ENCODE measurements at regions not wholly inside any gene's neighbourhood (a gene's known extent, or its start where the extent isn't known, plus 50 kb on each side); places are given as distances from the start of the nearest gene placed in this dataset.
"Not testable (repeated sequence)": the region's sequence is repeated elsewhere in the genome, so short reads cannot be mapped to it uniquely, and the experiment has no call there.

- DNase-seq, result no peak
Observed at GRCh38 chr5:6273090-6273735, 105.1 kb downstream of the MED10 start.

- no peak for DNase-seq
Observed at GRCh38 chr5:6269925-6270324, 108.4 kb downstream of the MED10 start.

- no peak for DNase-seq
Observed at GRCh38 chr5:6266671-6267197, 111.6 kb downstream of the MED10 start.

- no peak for DNase-seq
Observed at GRCh38 chr5:6264394-6264793, 114.0 kb downstream of the MED10 start.

DNA sequence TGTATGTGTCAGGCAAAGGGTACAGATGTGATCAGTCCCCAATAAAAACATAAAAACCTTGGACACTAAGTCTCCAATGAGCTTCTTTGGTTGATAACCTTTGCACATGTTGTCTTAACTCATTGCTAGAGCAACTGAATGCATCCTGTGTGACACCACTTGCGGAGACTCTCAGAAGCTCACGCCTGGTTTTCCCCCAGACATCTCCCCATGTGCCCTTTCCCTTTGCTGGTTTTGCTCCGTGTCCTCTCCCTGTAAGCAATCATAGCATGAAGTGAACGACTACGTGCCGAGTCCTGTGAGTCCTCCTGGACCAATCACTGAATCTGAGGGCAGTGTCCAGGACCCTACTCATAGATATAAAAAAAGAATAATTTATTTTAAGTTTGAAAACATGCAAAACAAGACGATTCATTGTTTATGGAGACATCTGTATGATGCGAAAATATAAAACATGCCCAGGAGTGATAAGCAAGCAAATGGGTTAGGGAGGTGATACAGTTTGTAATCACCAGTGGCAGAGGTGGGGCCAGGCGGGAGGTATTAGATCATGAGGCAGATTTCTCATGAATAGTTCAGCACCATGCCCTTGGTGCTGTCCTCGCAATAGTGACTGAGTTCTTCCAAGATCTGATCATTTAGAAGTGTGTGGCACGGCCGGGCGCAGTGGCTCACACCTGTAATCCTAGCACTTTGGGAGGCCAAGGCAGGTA lies 115.5 kb downstream of the MED10 start:
- no peak for DNase-seq

DNA sequence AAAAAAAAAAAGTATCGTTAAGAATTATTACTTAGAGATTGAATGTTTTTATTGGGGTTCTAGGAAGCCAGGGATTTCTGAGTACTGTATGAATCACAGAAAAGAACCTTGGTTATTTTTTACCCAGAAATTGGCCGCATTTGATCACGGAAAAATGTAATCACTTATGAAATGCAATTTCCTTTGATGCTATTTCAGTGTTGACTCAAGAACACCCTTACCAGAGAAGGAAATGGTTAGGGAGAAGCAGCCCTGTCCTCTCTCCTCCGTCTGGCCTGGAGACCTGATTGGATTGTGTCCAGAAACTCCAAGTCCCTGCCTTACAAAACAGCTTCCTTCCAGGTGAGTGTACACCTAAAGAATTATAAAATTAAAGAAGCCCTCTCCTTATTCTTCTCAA lies 116.7 kb downstream of the MED10 start:
- no peak for DNase-seq

- no peak for DNase-seq
Observed at GRCh38 chr5:6261256-6261655, 117.1 kb downstream of the MED10 start.

GRCh38 chr5:6260846-6261245 lies 117.5 kb downstream of the MED10 start:
- DNase-seq, result no peak

- no peak for DNase-seq
Observed at GRCh38 chr5:6256901-6257300, 121.4 kb downstream of the MED10 start.

DNA sequence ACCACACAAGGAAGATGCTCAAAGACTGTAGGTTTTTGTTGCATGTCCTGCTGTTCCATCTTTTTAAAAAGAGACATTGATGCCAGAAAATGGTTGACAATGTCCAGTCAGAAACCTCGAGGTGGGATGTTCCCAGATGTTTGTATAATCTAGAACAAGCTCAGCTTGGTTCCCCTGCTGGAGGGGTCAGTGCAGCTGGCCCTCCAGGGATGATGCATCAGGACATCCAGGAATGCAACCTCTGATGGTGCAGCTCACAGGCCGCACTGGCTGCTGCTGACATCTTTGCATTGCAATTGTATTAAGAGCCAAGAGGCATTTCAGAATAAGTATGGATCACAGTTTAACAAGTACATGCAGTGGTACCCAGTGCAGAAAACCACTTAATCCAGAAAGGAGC lies 122.4 kb downstream of the MED10 start:
- DNase-seq, result no peak

DNA sequence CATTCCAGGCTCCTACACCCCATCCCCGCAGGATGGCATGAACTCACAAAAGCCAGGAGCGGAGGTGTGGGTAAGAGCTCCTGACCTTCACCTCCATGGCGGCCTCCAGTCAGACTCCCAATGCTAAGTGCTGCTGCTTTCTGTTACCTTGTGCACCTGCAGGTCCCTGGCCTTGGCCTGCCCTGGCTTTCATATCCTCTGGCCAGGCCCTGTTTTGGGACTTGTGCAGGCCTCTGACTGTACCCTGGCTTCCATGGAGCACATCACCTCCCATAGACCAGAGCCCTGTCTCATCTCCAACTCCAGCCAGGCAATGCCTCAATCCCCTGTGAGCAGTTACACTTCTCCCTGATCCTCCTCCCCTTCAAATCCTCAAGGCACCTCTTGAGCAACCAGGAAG lies 124.5 kb downstream of the MED10 start:
- no peak for DNase-seq

GRCh38 chr5:6253281-6253680 lies 125.1 kb downstream of the MED10 start:
- DNase-seq, result no peak

GRCh38 chr5:6252581-6252980 lies 125.8 kb downstream of the MED10 start:
- no peak for DNase-seq

DNA sequence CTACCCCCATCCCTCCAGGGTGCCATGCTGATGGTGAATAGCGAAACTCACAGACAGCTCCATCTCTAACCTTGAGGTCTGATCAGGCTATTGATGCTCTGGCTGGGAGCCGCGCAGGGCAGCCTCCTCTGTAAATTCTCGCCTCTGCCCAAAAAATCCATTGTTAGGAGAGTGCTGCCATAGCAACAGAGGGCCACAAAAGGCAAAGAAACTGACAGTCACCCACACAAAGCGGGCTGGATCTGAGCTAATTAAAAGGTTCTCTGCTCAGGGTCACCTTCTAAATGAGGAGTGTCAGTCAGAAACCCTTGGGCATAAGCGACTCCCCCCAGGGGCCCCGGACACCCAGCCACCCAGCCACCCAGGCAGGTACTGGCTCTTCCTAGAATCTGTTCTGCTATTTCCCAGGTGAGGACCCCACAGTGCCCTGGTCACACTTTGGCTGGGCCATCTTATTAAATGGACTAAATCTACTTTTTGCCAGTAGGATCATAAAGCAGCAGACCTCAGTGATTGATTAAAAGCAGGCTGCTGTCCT lies 126.7 kb downstream of the MED10 start:
- no peak for DNase-seq

GRCh38 chr5:6250121-6250520 lies 128.2 kb downstream of the MED10 start:
- no peak for DNase-seq

DNA sequence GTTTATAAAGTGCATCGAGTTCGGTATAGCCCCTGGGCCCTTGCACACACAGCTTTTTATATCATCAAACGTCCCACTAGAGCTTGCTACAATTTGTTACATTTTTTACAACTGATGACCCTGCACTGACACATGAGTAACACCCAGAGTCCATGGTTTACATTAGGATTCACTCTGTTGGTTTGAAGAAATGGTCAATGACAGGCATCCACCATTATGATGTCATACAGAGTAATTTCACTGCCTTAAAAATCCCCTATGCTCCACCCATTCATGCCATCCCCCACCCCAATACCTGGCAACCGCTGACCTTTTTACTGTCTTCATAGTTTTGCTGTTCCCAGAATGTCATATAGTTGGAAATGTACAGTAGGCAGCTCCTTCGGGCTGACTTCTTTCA lies 130.2 kb downstream of the MED10 start:
- DNase-seq, result no peak

- DNase-seq, result no peak
Observed at GRCh38 chr5:6246820-6247437, 131.4 kb downstream of the MED10 start.

- no peak for DNase-seq
Observed at GRCh38 chr5:6244339-6244714, 134.0 kb downstream of the MED10 start.

- no peak for DNase-seq
Observed at GRCh38 chr5:6243706-6244338, 134.5 kb downstream of the MED10 start.

GRCh38 chr5:6241056-6241455 lies 137.3 kb downstream of the MED10 start:
- not testable (repeated sequence) for DNase-seq

GRCh38 chr5:6236858-6237481 lies 141.4 kb downstream of the MED10 start:
- no peak for DNase-seq

DNA sequence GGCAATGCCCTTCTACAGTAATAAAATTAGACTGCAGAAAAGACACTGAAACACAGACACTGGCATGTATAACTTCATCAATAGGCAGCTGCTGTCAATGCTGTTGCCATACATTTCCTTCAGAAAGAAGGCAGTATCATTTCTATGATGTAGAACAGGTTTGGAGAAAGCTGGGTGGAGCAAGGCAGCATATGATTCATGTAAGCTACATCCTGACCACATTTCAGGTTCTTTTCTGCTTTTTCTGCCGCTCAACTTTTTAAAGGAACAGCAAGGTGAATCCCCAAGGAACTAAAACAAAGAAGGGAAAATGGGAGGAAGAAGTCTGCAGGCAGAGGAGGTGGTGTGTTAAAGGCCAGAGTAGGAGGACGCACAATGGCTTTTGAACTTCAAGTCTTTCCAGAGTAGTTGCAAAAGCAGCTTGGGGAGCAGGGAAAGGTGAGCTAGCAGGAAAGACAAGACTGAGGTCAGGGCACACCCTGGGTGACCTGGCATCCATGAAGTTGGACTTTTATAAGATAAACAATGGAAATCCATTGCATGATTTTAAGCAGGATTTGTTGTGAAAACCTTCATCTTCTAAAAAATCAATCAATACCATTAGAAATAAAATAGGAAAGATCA lies 142.1 kb downstream of the MED10 start:
- DNase-seq, result no peak
